ENCODE measurements at regions not wholly inside any gene's neighbourhood (a gene's known extent, or its start where the extent isn't known, plus 50 kb on each side); places are given as distances from the start of the nearest gene placed in this dataset.

GRCh38 chr3:127092368-127092767, 100.6 kb upstream of the PRR23E start:
- DNase-seq: no peak

- DNase-seq: no peak
These were observed 100.2 kb upstream of the PRR23E start for GRCh38 chr3:127092776-127093175.

- no peak for DNase-seq
These were observed 99.6 kb upstream of the PRR23E start for GRCh38 chr3:127093312-127093711.

GRCh38 chr3:127095774-127096173, 97.2 kb upstream of the PRR23E start:
- no peak for DNase-seq

GRCh38 chr3:127096256-127097071, 96.5 kb upstream of the PRR23E start:
- no peak for DNase-seq

GRCh38 chr3:127097072-127097405, 95.9 kb upstream of the PRR23E start:
- DNase-seq: no peak

- no peak for DNase-seq
These were observed 95.5 kb upstream of the PRR23E start for GRCh38 chr3:127097481-127097880.

GRCh38 chr3:127099982-127100381, 92.9 kb upstream of the PRR23E start:
- no peak for DNase-seq

GRCh38 chr3:127100459-127101410, 92.2 kb upstream of the PRR23E start:
- no peak for DNase-seq

GRCh38 chr3:127101411-127102187, 91.3 kb upstream of the PRR23E start:
- DNase-seq: no peak

GRCh38 chr3:127102188-127102520, 90.8 kb upstream of the PRR23E start:
- no peak for DNase-seq

- no peak for DNase-seq
These were observed 90.3 kb upstream of the PRR23E start for GRCh38 chr3:127102587-127102986.

GRCh38 chr3:127103080-127103479, 89.9 kb upstream of the PRR23E start:
- no peak for DNase-seq

GRCh38 chr3:127104586-127104985, 88.3 kb upstream of the PRR23E start:
- DNase-seq: no peak

- DNase-seq: no peak
These were observed 87.3 kb upstream of the PRR23E start for GRCh38 chr3:127105587-127105986.

- DNase-seq: no peak
These were observed 86.9 kb upstream of the PRR23E start for GRCh38 chr3:127106053-127106452.

- no peak for DNase-seq
These were observed 86.5 kb upstream of the PRR23E start for GRCh38 chr3:127106456-127106855.

GRCh38 chr3:127107002-127107401, 85.9 kb upstream of the PRR23E start:
- DNase-seq: no peak

GRCh38 chr3:127107491-127108375, 85.2 kb upstream of the PRR23E start:
- no peak for DNase-seq

GRCh38 chr3:127108796-127109195, 84.1 kb upstream of the PRR23E start:
- no peak for DNase-seq

GRCh38 chr3:127110982-127111693, 81.8 kb upstream of the PRR23E start:
- no peak for DNase-seq
